GM19099 (cell line): ENCODE measurements at regions not wholly inside any gene's neighbourhood (a gene's known extent, or its start where the extent isn't known, plus 50 kb on each side); places are given as distances from the start of the nearest gene placed in this dataset.

ENCODE experiments used
- POLR2A ChIP-seq: IDR thresholded peaks from 3 replicates; pipeline ENCODE4 v1.6.1; 2011; ENCODE audit warnings: low read depth; ENCODE audit not compliant: insufficient read length; ENCODE audit errors: extremely low read depth

DNA sequence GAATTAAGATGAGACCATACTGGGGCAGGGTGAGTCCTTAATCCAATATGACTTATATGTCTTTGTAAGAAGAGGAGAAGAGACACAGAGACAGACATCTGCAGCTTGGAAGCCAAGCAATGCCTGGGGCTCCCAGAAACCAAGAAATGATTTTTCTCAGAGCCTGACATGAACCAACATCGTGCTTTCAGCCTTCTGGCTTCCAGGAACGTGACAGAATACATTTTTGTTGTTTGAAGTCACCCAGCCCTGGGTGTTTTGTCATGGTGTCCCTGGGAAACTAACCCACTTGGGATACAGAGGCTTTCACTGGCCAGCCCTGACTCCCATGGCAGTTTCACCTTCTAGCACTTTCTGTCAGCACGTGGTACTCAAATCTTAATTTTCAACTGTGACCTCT lies 95.3 kb upstream of the SLC10A2 start:
- TF ChIP-seq POLR2A = no peak

DNA sequence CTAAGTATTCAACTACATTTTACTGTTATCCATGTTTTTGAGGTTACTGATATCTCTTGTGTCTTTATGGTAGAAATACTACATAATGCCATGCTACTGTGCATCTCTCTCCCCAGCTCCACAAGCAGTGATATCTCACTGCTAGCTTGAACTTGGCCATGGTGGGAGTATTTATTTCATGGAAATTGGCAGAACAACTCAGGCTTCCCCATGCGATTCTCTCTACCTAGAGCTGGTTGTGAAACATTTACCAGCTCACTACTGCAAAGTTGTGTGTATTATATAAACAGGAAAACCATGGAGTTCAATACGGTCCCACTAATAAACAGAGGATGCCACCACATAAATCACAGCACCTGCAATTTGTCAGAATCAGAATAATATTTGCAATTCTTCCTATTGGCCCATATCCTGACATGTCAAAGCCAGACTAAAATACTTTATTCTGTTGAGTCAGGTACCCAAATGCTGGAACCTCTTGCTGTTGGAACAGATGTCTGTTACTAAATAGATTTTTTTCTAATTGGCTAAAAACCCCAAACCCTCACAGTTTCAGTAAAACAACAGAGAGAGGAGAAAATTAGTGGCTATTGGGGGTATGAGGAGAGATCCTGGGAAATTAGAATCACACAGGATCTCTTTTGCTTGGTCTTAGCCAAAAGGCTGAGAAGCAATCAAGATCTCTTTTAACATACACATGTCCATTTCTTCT lies 91.4 kb upstream of the SLC10A2 start:
- no peak for TF ChIP-seq POLR2A

DNA sequence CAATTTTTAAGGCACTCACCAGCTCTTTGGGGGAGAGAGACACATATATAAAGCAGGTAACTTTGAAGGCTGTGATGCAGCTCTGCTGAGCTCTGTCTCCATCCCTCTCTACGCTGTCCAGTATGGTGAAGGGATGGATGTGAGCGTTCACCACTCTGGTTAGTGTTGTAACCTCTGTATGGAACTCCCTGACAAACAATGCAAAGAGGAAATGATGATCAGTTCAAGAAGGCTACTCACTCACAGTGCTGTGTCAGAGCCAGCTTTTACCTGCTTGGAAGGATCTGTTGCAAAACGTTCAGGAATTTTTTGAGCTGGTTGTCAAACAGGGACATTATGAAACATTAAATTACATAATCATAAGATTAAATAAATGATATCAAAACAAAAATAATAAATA lies 90.8 kb upstream of the SLC10A2 start:
- TF ChIP-seq POLR2A = no peak

DNA sequence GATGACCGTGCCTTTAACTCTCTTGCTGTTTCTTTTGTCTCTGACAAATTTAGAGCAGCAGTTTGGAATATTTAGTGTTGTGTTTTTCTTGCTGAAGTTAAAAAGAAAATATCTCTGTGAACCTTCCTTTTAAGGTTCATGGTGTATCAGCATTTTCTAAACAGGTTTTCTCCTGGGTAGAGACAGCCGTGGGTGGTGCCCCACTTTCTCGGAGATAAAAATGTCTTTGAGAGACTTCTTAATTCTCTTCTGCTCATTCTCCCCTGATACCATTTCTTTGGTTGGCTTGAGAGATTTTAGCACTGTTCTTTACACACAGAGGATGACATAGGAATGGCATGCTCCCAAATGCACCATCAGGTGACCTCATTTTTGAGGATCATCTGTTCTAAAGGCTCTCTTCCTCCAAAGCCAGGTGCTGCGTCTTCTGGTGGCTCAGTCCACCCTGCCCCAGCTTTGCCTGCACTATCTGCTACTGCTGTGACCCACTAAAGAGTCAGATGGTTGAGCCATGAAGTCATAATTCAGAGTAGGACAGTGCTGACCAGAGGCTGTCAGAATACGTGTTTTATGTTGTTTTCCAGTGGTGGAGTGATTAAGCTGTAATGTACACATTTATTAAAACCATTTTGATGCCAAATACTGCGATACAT lies 90.3 kb upstream of the SLC10A2 start:
- no peak for TF ChIP-seq POLR2A

DNA sequence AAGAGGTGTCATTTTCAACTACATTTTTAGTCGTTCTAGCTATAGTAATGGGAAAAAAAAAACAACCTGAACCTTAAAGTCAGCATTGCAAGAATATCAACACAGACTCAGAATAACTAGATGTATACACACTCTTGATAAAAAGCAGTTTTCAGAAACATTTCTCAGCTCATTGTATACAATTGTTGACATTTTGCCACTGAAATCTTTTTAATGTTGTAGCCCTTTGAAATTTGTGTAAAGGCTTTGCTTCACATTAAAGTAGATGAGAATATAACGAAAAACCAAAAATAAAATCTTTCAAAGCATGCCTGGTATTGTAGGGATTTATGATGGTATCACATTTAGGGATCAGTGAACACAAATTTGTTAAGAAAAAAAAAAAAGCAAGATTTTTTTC lies 87.2 kb upstream of the SLC10A2 start:
- TF ChIP-seq POLR2A = no peak

DNA sequence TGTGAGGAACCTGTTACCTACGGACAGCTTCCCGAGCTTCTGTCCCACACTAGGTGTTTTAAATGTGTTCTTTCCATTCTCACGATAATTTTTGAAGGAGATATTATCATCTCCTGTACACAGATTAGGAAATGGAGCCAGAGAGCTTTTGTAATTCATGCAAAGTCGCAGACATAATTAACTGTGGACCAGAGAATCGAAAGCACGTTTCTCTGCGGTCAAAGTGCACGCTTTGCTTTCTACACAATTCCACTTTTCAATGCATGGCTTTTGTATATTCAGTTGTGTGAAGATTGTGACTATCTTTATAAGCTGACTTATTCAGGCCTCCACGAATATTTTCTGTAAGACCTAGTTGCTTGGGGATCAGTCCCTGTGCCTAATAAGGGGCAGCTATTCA lies 81.7 kb upstream of the SLC10A2 start:
- no peak for TF ChIP-seq POLR2A

DNA sequence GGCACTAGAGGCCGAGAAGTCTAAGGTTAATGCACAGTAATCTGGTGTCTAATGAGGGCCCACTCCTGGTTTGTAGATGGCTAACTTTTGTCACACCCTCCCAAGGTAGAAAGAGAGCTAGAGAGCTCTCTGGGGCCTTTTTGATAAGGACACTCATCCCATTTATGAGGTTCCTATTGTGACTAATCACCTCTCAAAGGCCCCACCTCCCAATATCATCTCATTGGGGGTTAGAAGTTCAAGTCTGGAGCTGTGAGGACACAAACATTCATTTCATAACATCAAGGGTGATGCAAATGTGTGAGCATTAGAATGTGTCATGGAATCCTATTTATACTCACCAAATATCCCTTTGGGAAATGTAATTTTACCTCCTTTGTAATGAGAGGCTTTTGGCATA lies 79.2 kb upstream of the SLC10A2 start:
- no peak for TF ChIP-seq POLR2A

DNA sequence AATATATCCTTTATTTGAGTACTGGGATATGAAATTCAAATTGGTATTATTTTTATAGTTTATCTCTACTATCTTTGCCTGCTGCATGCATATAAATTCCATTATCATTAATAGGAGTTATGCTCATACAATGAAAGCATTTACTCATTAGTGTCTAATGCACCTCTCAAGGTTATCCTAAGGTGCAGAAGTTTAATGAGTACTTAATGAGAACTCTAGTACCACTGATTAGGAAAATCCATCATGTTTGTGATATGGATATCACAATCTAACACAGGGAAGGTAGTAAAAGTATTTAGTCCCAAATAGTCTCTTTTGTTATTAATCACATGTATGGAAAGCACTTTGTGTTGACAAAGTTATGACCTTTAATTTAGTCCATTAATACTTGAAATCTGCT lies 77.2 kb upstream of the SLC10A2 start:
- TF ChIP-seq POLR2A = no peak

DNA sequence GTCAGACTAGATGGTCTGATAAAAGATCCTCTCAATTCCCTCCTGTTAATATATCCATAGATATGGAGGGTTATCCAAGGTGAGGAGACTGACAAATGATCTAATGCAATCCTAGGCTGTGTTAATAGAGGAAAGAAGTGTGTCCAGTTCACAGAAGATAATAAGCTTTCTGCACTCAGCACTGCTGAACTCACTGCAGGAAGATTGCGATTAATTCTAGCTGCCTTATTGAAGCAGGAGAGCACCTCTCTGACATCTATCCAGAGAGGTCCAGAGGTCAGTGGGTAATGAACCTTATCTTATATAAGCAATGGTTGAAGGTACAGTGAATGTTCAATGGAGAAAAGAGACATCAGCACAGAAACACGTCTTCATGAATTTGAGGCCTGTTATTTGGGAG lies 75.9 kb upstream of the SLC10A2 start:
- no peak for TF ChIP-seq POLR2A

DNA sequence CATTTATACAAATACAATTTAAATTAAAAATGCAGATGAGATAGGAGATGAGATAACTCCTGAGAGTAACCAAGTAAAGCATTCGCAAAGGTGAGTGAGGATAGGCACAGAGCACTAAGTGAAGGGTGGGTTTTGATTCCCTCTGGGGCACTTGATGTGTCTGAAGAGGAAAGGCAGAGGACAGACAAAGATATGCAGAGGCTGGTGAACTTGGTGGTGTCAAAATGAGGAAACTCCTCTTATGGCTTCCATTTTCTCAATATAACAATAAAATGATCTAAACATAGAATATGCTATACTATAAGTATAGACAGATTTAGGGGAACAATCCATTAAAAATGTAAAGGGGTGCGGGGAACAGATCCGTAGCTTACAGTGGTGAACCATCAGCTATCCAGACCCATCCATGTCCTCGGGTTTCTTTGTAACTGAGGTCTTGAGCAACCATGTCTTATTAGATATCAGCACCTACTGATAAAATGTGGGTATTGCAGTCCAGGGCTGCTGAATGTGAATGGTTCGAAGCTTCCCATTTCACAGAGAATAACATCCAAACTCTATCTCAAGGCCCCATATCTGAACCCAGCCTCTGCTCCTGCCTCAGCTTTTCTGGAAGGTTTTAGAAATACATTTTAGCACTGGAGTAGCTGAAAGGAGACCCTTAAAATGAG lies 73.9 kb upstream of the SLC10A2 start:
- no peak for TF ChIP-seq POLR2A

DNA sequence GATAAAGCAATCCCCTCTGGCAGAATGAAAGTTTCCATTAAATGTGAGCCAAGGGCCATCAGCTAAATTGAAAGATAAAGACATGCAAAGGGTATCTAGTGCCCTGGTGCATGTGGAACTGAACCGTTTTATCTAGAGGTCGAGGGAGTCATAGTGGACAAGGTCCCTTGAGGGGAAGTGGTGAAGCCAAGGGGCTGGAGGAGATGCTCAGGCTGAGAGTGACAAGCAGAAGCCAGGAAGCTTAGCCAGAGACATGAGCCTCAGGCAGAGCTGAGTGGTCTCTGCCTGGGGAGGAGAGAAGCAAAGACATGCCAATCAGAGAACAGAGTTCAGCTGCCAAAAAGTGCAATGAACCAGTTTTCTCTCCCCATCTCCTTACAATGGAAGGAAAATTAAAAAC lies 68.1 kb upstream of the SLC10A2 start:
- no peak for TF ChIP-seq POLR2A

DNA sequence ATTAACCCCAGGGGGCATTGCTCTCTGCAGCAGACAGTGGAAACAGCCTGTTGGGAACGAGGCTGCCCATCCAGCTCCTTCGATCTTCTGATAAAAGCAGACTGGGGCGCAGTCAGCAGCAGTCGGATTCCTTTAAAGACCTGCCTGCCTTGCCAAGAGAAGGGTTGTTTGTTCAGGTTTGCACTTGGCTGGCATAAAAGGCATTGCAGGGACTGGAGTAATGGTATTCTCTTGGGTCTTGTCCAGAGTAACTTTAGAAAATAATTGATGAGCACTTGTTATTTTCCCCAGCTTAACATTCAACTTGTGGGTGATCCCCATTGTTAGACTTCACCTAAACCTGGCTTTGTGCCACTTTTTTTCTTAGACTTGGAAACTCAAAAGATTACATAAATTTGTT lies 67.3 kb upstream of the SLC10A2 start:
- TF ChIP-seq POLR2A = no peak

DNA sequence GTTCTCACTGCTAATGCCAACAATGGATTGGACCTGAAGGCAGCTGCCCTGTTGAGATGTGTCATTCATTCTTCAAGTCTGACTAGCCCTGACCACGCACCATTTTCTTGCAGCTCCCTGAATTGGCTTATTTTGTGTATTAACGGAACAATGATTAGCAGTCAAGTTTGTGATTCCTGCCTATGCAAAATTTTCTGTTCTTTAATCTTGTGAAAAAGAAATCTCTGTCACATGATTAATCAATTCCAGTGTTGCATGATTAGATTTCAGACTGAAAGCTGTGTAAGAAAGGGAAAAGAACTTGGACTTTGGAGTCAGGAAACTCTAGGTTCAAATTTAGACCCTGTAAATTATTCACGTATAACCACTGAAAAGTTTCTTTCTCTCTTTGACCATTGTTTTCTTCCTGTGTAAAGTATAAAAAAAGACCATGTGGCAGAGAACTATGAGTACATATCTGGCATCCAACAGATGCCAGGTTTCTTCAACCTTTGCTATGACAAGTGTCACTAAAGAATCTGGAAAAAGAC lies 64.5 kb upstream of the SLC10A2 start:
- no peak for TF ChIP-seq POLR2A

DNA sequence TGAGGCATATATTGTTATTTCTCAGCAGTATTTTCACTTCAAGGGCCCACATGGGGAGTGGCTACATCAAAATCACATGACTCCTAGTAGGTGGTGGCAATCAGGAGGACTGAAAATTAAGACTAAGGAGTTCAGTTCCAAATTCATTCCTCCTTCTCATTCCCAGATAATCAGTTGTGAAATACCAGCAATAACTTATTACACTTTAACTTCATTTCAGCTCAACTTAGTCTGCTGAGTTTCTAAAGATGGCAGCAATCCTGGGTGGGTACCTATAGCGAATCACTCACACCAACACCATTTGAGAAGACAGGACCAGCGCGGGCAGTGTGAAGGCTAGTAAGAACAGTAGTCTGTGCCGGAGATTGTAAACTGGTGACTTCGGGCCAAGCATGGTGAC lies 63.9 kb upstream of the SLC10A2 start:
- no peak for TF ChIP-seq POLR2A
